GM18951 (cell line): ENCODE measurements at regions not wholly inside any gene's neighbourhood (a gene's known extent, or its start where the extent isn't known, plus 50 kb on each side); places are given as distances from the start of the nearest gene placed in this dataset.
"Not testable (repeated sequence)": the region's sequence is repeated elsewhere in the genome, so short reads cannot be mapped to it uniquely, and the experiment has no call there.

ENCODE experiments used
- POLR2A ChIP-seq: IDR thresholded peaks from 4 replicates; pipeline ENCODE4 v1.6.1; 2011; ENCODE audit warnings: mild to moderate bottlenecking; ENCODE audit not compliant: insufficient read length, insufficient read depth; ENCODE audit errors: extremely low read depth
- in situ Hi-C: fragments of 300-500 bp; cut with MboI; formaldehyde crosslinking; loops from one replicate; pipeline ENCODE4 v1.12.0; 2022; ENCODE audit warnings: low sequenced_read_pairs, mixed read lengths, inconsistent platforms; ENCODE audit not compliant: unreplicated experiment

GRCh38 chr13:103471896-103472295 lies 405.7 kb upstream of the SLC10A2 start:
- in situ Hi-C loops = no loop called here
- TF ChIP-seq POLR2A = no peak

GRCh38 chr13:103469771-103470170 lies 403.6 kb upstream of the SLC10A2 start:
- TF ChIP-seq POLR2A = no peak
- in situ Hi-C loops = no loop called here

DNA sequence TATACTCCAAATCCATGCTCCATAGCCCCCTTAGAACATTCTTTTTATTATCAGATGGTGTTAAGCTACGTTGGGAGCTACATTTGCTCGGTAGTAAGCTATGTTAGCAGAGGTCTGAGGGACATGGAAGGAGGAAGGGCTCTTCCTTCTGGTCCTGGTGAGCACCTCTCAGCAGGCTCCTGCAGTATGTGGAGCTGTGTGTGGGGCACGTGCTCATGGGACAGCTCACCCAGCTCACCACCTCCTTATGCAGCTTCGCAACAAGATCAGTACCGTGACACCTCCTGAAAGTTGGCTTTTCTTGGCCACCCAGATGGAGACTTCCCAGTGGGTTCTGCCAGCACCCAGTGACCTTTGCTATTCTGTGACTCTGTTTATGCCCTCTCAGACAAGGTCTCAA lies 400.5 kb upstream of the SLC10A2 start:
- in situ Hi-C loops = no loop called here
- no peak for TF ChIP-seq POLR2A

- in situ Hi-C loops = not testable (repeated sequence)
Measured at GRCh38 chr13:103460246-103460645, 394.0 kb upstream of the SLC10A2 start.

DNA sequence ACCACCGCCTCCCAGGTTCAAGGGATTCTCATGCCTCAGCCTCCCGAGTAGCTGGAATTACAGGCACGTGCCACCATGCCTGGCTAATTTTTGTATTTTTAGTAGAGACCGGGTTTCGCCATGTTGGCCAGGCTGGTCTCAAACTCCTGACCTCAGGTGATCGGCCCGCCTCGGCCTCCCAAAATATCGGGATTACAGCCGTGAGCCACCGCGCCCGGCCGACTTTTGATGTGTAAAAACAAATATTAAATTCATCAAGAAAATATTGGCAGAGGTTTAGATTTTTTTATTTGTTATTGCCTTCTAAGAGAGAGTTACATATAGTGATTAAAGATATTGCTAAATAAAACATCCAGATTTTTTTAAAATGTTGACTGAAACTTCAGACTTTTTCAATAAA lies 390.8 kb upstream of the SLC10A2 start:
- in situ Hi-C loops = not testable (repeated sequence)

DNA sequence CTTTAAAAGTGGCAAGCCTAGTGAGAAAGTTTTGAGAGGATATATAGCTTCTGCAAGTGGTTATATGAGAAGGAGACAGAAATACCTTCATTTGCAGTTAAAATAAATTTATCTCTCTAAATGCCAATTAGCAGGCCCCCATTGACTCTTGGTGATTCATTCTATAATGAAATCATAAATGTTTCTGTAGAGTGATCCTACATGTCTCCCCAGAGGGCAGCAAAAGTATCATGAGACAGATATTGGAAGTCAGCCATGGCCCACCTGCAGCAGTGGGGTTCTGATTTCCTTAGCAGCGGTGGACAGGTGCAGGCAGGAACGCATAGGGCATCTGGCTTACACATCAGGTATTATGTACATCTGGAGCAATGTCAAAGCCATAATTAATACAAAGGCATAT lies 385.4 kb upstream of the SLC10A2 start:
- in situ Hi-C loops = no loop called here

DNA sequence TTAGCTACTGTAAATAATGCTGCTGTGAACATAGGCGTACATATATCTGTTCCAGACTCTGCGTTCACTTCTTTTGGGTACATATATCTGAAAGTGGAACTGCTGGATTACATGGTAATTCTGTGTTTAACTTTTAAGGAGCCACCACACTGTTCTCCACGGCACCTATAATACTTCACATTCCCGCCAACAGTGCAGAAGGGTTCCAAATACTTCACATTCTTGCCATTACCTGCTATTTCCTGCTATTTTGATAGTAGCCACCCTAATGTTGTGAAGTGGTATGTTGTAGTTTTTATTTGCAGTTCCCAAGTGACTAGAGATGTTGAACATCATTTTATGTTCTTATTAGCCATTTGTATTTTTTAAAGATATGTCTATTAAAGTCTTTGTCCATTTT lies 377.4 kb upstream of the SLC10A2 start:
- in situ Hi-C loops = no loop called here
- no peak for TF ChIP-seq POLR2A

More for the DNA sequence above, 385.4 kb upstream of the SLC10A2 start:
- no peak for TF ChIP-seq POLR2A

DNA sequence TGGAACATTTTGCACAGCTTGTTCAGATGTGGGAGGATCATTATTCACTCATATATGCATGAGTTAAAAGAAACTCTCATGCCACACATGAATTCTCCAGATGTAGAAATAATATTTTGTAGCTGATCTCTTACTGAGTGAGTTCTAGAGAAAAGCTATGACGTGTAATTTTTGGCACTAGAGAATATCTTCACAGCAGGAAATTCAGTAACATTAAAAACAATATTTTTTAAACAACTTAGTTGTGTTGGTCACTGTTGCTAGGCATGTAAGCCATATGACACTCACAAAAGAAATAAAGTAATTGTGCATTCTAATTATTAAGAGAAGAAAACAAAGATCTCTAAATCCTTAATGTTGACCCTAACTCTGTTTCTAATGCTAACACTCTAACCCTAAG lies 371.4 kb upstream of the SLC10A2 start:
- in situ Hi-C loops = no loop called here
- TF ChIP-seq POLR2A = no peak

DNA sequence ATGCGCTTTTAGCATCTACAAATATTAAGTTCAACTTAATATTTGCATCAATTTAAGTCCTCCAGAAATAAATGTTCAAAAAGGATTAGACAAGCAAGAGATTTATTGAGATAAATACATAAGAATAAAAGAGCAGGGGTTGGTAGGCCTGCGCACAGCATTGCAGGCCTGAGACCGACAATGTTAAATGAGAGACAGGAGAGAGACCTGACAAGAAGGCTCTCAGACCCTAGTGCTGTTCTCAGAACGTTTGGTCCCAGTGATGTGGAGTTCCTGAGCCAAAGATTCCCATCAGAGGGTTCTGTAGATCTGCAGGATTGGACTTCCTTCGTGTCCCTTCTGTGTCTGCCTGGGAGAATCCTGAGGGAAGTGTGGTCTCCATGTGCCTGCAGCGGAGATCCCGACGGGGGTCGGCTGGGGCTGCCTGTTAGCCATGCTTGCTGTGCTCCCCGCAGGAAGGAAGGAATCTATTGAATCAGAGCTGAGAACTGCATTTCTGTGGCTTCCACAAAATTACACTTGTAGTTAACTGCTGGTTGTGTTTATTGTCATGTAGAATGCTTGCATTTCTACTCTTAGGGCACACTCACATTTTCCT lies 369.9 kb upstream of the SLC10A2 start:
- in situ Hi-C loops = no loop called here

GRCh38 chr13:103431856-103432255 lies 365.6 kb upstream of the SLC10A2 start:
- no peak for TF ChIP-seq POLR2A
- in situ Hi-C loops = no loop called here

More for the DNA sequence above, 369.9 kb upstream of the SLC10A2 start:
- no peak for TF ChIP-seq POLR2A

DNA sequence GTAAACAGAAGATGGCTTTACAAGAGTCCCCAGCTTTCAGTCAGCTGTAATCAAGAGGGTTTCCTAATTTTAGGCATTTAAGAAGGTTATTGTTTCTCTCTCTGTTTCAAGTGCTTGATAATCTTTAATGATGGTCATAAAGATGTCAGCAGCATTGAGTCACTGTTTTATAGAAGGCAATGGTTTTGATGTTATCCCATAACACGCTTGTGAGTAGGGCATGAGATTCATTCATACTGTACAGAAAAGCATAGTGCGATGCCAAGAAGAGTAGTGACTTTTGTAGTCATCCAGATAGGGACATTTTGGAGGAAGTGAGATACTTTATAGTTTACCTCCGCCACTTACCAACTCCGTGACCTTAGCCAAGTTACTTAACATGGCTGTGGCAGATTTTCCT lies 364.2 kb upstream of the SLC10A2 start:
- TF ChIP-seq POLR2A = no peak
- in situ Hi-C loops = no loop called here

GRCh38 chr13:103410002-103410401 lies 343.8 kb upstream of the SLC10A2 start:
- in situ Hi-C loops = no loop called here
- TF ChIP-seq POLR2A = no peak

DNA sequence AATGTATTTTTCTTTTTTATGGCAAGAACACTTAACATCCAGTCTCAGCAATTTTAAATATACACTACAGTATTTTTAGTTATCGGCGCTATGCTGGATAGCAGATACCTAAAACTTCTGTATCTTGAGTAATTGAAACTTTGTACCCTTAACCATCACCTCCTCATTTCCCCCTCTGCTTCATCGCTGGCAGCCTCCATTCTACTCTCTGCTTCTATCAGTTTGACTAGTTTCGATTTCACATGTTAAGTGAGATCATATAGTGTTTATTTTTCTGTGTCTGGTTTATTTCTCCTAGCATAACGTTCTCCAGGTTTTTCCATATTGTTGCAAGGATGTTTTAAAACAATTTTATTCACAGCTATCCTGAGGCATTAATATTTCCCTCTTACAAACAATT lies 340.8 kb upstream of the SLC10A2 start:
- in situ Hi-C loops = no loop called here
- TF ChIP-seq POLR2A = no peak

DNA sequence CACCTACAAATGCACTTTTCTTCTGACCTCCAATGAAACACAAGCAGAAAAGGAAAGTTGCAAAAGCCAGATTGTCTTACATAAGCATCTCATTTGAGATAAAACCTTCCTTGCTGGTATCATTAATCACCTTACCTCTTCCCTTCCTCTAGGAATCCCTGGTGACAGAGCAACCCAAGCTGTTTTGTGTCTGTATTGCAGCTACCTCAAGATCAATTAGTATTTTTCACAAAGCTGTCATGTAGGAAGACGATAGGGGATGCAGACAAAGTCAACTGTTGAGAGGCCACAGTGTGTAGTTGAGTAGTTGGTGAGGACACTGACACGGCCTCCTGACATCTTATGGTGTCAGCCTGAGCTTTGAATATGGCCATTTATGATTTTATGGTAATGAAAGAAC lies 339.1 kb upstream of the SLC10A2 start:
- in situ Hi-C loops = no loop called here
- no peak for TF ChIP-seq POLR2A

- TF ChIP-seq POLR2A = no peak
- in situ Hi-C loops = no loop called here
Measured at GRCh38 chr13:103403814-103404213, 337.6 kb upstream of the SLC10A2 start.
